A673 (cell line): ENCODE measurements at regions not wholly inside any gene's neighbourhood (a gene's known extent, or its start where the extent isn't known, plus 50 kb on each side); places are given as distances from the start of the nearest gene placed in this dataset.
A peak's percentile ranks its signal among the peaks of the same experiment; 100 is the strongest.
"Not testable (repeated sequence)": the region's sequence is repeated elsewhere in the genome, so short reads cannot be mapped to it uniquely, and the experiment has no call there.

Source experiments
- BruUV-seq: library from RNA; stranded (reverse); fragments of 400-500 nt; replicated peaks from 2 replicates; lab custom pipeline; 2021; lab: Mats Ljungman, UMichigan
- CTCF ChIA-PET: fragments of 300-600 bp; sonication (Branson Sonifier 250); formaldehyde crosslinking; loops from one replicate; lab custom pipeline; 2022; ENCODE audit warnings: antibody characterized with exemption; lab: Charles Lee
- POLR2A ChIA-PET: fragments of 300-600 bp; sonication (Branson Sonifier 250); formaldehyde crosslinking; loops from one replicate; lab custom pipeline; 2022; ENCODE audit warnings: antibody characterized with exemption; ENCODE audit not compliant: low non-redundant PET; lab: Charles Lee
- DNase-seq: peaks from one replicate; pipeline ENCODE4 v3.0.0-alpha.2; 2015; ENCODE audit warnings: low spot score
- H3K27ac ChIP-seq: fragments of 200-600 bp; sonication (generic); 2 replicates; pipeline ENCODE4 v1.5.1; 2016; ENCODE audit warnings: mixed run types, low read depth, mild to moderate bottlenecking, mixed read lengths, antibody characterized with exemption, low read length; ENCODE audit not compliant: poor library complexity, severe bottlenecking
- H3K27me3 ChIP-seq: fragments of 200-600 bp; sonication (generic); replicated peaks from 2 replicates; pipeline ENCODE4 v1.6.1; 2017; ENCODE audit warnings: mixed run types, low read depth, mild to moderate bottlenecking, mixed read lengths, antibody characterized with exemption, low read length; ENCODE audit not compliant: insufficient read depth, poor library complexity
- H3K36me3 ChIP-seq: fragments of 200-600 bp; sonication (generic); 2 replicates; pipeline ENCODE4 v1.6.1; 2016; ENCODE audit warnings: mixed run types, mild to moderate bottlenecking, mixed read lengths, antibody characterized with exemption, low read length; ENCODE audit not compliant: insufficient read depth, poor library complexity, severe bottlenecking
- H3K4me1 ChIP-seq: fragments of 200-600 bp; sonication (generic); 2 replicates; pipeline ENCODE4 v1.6.1; 2017; ENCODE audit warnings: mixed run types, mild to moderate bottlenecking, mixed read lengths, antibody characterized with exemption, low read length; ENCODE audit not compliant: insufficient read depth, poor library complexity, severe bottlenecking
- H3K4me3 ChIP-seq: fragments of 200-600 bp; sonication (generic); 2 replicates; pipeline ENCODE4 v1.5.1; 2016; ENCODE audit warnings: low read depth, mixed run types, mild to moderate bottlenecking, mixed read lengths, low read length; ENCODE audit not compliant: poor library complexity, severe bottlenecking
- H3K9me3 ChIP-seq: fragments of 200-600 bp; sonication (generic); 2 replicates; pipeline ENCODE4 v1.6.1; 2016; ENCODE audit warnings: mixed run types, low read depth, mild to moderate bottlenecking, mixed read lengths, antibody characterized with exemption, low read length; ENCODE audit not compliant: poor library complexity, severe bottlenecking
- EZH2 ChIP-seq: fragments of 200-600 bp; sonication (generic); IDR thresholded peaks from 2 replicates; pipeline ENCODE4 v1.6.1; 2017; ENCODE audit warnings: borderline replicate concordance, low read depth, mild to moderate bottlenecking, mixed read lengths, antibody characterized with exemption, low read length; ENCODE audit not compliant: poor library complexity, severe bottlenecking
- intact Hi-C: fragments of 100-400 bp; cut with micrococcal nuclease; formaldehyde crosslinking; loops from one replicate; pipeline ENCODE4 v1.10.0; 2022; ENCODE audit not compliant: unreplicated experiment
- TF ChIP-seq, protein P1 (sequence below): fragments of 300-800, 200-600 bp; sonication (generic); conservative IDR thresholded peaks from 2 replicates; pipeline ENCODE4 v1.5.1; 2017; ENCODE audit warnings: low read depth, mild to moderate bottlenecking, antibody characterized with exemption, low read length, moderate library complexity, mixed read lengths

DNA sequence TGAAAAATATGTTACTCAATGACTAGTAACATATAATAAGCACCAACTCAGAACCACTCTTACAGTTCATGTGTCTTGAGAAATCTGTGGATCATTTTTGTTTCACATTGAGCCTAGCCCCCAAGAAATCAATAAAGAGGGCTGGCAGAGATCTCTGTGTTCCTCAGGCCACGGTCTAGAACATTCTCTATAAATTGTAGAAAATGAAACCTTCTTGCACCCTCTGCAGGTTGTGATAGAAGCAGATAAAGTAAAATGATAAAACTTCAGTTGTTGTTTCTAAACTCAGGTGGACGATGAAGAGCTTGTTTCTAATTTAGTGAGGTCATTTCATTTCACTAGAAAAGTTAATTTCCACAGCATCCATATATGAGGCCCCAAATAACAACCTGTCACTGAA lies 182.7 kb downstream of the KIT start:
- DNase-seq, result no peak
- intact Hi-C loops, result no loop called here
- POLR2A ChIA-PET, result no interaction called here
- no TSS peak for BruUV-seq
- Histone ChIP-seq H3K4me1 (no peaks in the 10 kb centered on the region), H3K27ac (no peak overlapping the region), H3K4me3 (no peak overlapping the region), H3K9me3 (no peaks in the 10 kb centered on the region), H3K36me3 (no peaks in the 10 kb centered on the region), H3K27me3 (no peaks in the 10 kb centered on the region)
- TF ChIP-seq, protein P1, sequence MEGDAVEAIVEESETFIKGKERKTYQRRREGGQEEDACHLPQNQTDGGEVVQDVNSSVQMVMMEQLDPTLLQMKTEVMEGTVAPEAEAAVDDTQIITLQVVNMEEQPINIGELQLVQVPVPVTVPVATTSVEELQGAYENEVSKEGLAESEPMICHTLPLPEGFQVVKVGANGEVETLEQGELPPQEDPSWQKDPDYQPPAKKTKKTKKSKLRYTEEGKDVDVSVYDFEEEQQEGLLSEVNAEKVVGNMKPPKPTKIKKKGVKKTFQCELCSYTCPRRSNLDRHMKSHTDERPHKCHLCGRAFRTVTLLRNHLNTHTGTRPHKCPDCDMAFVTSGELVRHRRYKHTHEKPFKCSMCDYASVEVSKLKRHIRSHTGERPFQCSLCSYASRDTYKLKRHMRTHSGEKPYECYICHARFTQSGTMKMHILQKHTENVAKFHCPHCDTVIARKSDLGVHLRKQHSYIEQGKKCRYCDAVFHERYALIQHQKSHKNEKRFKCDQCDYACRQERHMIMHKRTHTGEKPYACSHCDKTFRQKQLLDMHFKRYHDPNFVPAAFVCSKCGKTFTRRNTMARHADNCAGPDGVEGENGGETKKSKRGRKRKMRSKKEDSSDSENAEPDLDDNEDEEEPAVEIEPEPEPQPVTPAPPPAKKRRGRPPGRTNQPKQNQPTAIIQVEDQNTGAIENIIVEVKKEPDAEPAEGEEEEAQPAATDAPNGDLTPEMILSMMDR, result no peak
- no peak for TF ChIP-seq EZH2
- CTCF ChIA-PET, result no interaction called here

DNA sequence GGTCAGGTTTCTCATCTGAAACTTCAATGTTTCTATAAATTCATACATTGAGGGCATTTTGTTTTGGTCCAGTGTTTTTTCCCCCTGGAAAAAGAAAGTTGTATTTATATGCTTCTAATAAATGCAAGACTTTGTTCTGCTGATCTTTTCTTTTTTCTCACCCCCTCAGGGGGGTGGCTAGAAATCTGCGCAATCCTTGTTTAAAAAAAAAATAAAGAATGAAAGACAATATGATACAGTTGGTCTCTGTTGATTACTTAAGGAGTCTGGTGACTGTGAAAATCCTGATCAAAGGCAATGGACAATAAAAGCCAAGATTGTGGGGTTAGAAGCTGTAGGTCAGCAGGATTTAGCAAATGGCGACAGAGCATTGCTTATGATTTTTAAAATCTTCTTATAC lies 180.5 kb downstream of the KIT start:
- ChIA-PET POLR2A (no interaction called here), CTCF (no interaction called here)
- Histone ChIP-seq H3K4me1 (no peaks in the 10 kb centered on the region), H3K27ac (no peak overlapping the region), H3K9me3 (no peaks in the 10 kb centered on the region), H3K36me3 (no peaks in the 10 kb centered on the region), H3K4me3 (no peak overlapping the region), H3K27me3 (no peaks in the 10 kb centered on the region)
- no peak for DNase-seq
- intact Hi-C loops, result no loop called here
- TF ChIP-seq EZH2, result no peak
- TF ChIP-seq, protein P1, result no peak
- no TSS peak for BruUV-seq

DNA sequence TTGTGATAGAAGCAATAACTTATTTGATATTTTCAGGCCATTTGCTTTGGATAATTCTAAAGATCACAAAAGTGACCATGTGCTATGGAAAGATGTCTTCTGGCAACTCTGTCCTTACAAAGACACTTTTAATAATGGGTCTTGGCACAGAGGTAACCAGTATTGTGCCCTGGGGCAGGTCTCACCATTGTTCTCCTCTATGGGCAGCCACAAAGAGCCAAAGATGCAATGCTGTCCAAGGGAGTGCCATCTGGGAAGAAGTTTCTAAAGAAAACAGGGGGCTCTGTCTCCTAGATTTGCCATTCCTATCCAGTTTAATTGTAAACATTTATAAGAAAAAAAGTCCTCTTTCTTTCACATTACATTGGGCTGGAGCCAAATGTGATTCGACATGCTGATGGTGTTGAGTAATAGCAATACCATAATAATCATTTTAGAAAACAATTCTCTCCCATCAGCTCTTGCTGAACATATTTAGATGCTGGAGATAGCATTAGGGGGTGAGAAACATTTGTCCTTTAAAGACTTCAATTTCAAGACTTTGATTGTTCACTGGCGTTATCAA lies 179.9 kb downstream of the KIT start:
- H3K36me3 ChIP-seq, result no peaks in the 10 kb centered on the region
- no peaks in the 10 kb centered on the region for H3K27me3 ChIP-seq
- no peak overlapping the region for H3K27ac ChIP-seq
- no peak for TF ChIP-seq EZH2
- TF ChIP-seq, protein P1, result no peak
- intact Hi-C loops, result no loop called here
- H3K4me1 ChIP-seq, result no peaks in the 10 kb centered on the region
- BruUV-seq, result no TSS peak
- no peaks in the 10 kb centered on the region for H3K9me3 ChIP-seq
- H3K4me3 ChIP-seq, result no peak overlapping the region
- CTCF ChIA-PET, result no interaction called here
- POLR2A ChIA-PET, result no interaction called here
- DNase-seq, result peak; percentile 0

DNA sequence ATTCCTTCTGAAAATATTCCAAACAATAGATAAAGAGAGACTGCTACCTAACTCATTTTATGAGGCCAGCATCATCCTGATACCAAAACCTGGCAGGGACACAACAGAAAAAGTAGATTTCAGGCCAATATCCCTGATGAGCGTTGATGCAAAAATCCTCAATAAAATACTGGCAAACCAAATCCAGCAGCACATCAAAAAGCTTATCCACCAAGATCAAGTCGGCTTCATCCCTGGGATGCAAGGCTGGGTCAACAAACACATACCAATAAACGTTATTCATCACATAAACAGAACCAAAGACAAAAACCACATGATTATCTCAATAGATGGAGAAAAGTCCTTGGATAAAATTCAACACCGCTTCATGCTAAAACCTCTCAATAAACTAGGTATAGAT lies 170.6 kb downstream of the KIT start:
- H3K27ac ChIP-seq, intact Hi-C loops, POLR2A ChIA-PET, H3K4me1 ChIP-seq, H3K4me3 ChIP-seq, DNase-seq, H3K36me3 ChIP-seq, H3K9me3 ChIP-seq, CTCF ChIA-PET, BruUV-seq, H3K27me3 ChIP-seq: not testable (repeated sequence)
